ENCODE measurements at regions not wholly inside any gene's neighbourhood (a gene's known extent, or its start where the extent isn't known, plus 50 kb on each side); places are given as distances from the start of the nearest gene placed in this dataset.
"Not testable (repeated sequence)": the region's sequence is repeated elsewhere in the genome, so short reads cannot be mapped to it uniquely, and the experiment has no call there.

DNA sequence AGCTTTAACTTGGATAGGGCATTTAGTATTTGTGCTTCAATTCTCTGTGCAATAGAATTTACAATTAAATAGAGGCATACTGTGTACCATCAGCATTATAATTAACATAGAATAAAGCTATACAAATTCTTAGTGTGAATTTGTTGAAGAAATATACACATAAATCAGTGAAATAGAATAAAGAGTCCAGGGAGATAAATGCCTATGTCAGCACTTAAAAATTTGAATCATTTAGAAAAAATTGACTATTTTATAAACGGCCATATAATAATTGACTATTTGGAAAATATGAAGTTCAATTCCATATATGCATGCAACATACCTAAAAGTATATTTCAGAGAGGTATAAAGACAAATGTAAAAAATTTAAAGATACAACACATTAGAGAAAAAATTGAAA is 348.7 kb downstream of the NR4A2 start:
- intact Hi-C loops (cut with DNase I; ENCODE audit: low total_unique reads), result no loop called here
- WGBS, 2 donors, result 89 to 93% methylated on average over 1 of the region's 1 CpG

DNA sequence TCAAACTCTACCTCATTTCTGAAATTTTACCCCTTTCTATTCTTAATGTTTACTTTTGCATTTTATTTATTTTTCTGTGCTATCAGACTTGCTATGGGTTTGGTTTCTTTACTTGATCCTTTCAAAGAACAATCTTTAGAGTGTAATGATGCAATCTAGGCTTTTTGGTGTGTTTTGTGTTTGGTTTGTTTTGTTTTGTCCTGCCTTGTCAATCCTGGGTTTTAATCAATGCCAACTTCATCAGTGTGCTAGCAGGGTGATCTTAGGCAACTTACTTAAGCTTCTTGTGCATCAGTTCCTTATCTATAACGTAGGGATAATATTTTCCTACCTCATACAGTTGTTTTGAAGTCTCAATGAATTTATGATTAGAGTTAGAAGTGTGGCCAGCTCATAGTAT is 350.4 kb downstream of the NR4A2 start:
- Histone ChIP-seq H3K27ac (no peak overlapping the region), H3K4me1 (no peaks in the 10 kb centered on the region), H3K36me3 (ENCODE audit: low read depth, missing control alignments) (no peaks in the 10 kb centered on the region), H3K4me3 (no peak overlapping the region), H3K27me3 (no peaks in the 10 kb centered on the region), H3K9me3 (no peaks in the 10 kb centered on the region)
- intact Hi-C loops (cut with DNase I; ENCODE audit: low total_unique reads), result no loop called here
- TF ChIP-seq, protein P1, sequence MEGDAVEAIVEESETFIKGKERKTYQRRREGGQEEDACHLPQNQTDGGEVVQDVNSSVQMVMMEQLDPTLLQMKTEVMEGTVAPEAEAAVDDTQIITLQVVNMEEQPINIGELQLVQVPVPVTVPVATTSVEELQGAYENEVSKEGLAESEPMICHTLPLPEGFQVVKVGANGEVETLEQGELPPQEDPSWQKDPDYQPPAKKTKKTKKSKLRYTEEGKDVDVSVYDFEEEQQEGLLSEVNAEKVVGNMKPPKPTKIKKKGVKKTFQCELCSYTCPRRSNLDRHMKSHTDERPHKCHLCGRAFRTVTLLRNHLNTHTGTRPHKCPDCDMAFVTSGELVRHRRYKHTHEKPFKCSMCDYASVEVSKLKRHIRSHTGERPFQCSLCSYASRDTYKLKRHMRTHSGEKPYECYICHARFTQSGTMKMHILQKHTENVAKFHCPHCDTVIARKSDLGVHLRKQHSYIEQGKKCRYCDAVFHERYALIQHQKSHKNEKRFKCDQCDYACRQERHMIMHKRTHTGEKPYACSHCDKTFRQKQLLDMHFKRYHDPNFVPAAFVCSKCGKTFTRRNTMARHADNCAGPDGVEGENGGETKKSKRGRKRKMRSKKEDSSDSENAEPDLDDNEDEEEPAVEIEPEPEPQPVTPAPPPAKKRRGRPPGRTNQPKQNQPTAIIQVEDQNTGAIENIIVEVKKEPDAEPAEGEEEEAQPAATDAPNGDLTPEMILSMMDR (IDR thresholded peaks at IDR 0.05), result no peak
- no peak for TF ChIP-seq POLR2A (IDR thresholded peaks at IDR 0.05)
- 49 to 77% methylated on average over 1 of the region's 1 CpG for WGBS, 2 donors
- no peak for DNase-seq

More for the DNA sequence above, 348.7 kb downstream of the NR4A2 start:
- TF ChIP-seq, protein P1 (IDR thresholded peaks at IDR 0.05), result no peak
- no peak for TF ChIP-seq POLR2A (IDR thresholded peaks at IDR 0.05)
- no peak overlapping the region for H3K4me3 ChIP-seq
- H3K9me3 ChIP-seq, result no peaks in the 10 kb centered on the region
- H3K36me3 ChIP-seq (ENCODE audit: low read depth, missing control alignments), result no peaks in the 10 kb centered on the region
- no peak for DNase-seq
- no peaks in the 10 kb centered on the region for H3K4me1 ChIP-seq
- H3K27me3 ChIP-seq, result no peaks in the 10 kb centered on the region
- no peak overlapping the region for H3K27ac ChIP-seq

DNA sequence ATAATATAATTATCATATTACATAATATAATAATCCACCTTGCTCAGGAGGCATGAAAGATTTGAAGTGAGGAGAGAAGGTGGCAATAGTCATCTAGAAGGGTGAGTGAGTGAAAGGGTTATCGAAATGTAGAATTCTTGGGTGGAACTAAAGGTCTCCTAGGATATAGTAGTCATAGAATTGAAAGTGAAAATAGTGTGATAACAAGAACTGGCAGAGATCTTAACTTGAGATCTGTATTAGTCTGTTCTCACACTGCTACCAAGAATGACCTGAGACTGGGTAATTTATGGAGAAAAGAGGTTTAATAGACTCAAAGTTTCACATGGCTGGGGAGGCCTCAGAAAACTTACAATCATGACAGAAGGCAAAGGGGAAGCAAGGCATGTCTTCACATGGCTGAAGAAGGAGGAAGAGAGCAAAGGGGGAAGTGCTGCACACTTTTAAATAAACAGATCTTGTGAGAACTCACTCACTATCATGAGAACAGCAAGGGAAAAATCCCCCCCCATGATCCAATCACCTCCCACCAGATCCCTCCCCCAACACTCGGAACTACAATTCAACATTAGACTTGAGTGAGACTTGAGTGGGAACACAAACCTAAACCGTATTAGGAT is 351.5 kb downstream of the NR4A2 start:
- Histone ChIP-seq H3K4me1 (no peaks in the 10 kb centered on the region), H3K27ac (no peak overlapping the region), H3K36me3 (ENCODE audit: low read depth, missing control alignments) (no peaks in the 10 kb centered on the region), H3K27me3 (no peaks in the 10 kb centered on the region), H3K4me3 (no peak overlapping the region), H3K9me3 (no peaks in the 10 kb centered on the region)
- DNase-seq, result no peak
- TF ChIP-seq, protein P1 (IDR thresholded peaks at IDR 0.05), result no peak
- no peak for TF ChIP-seq POLR2A (IDR thresholded peaks at IDR 0.05)
- intact Hi-C loops (cut with DNase I; ENCODE audit: low total_unique reads), result no loop called here
- 87 to 91% methylated on average over 3 of the region's 3 CpGs for WGBS, 2 donors

DNA sequence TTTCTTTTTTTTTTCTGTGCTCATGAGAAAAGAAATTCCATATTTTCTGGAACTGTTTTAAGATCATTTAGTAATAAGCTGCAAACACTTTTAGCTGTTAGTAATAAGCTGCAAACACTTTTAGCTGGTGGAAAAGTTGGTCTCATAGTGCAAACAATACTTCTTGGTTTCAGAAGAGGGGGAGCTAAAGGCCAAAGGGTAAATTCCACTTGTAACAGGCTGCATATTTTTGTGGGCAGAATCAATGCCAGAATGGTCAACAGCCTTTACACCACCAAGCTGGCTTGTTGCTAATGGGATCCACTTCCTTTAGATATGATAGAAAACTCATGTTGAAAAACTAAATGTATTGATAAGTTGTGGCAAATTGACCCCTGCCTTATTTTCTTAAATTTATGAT is 356.8 kb downstream of the NR4A2 start:
- intact Hi-C loops (cut with DNase I; ENCODE audit: low total_unique reads), result no loop called here
- Histone ChIP-seq H3K4me3 (no peak overlapping the region), H3K9me3 (no peaks in the 10 kb centered on the region), H3K27ac (no peak overlapping the region), H3K4me1 (no peaks in the 10 kb centered on the region), H3K27me3 (no peaks in the 10 kb centered on the region), H3K36me3 (ENCODE audit: low read depth, missing control alignments) (no peaks in the 10 kb centered on the region)
- no peak for DNase-seq
- TF ChIP-seq POLR2A (IDR thresholded peaks at IDR 0.05), result no peak
- TF ChIP-seq, protein P1 (IDR thresholded peaks at IDR 0.05), result no peak

DNA sequence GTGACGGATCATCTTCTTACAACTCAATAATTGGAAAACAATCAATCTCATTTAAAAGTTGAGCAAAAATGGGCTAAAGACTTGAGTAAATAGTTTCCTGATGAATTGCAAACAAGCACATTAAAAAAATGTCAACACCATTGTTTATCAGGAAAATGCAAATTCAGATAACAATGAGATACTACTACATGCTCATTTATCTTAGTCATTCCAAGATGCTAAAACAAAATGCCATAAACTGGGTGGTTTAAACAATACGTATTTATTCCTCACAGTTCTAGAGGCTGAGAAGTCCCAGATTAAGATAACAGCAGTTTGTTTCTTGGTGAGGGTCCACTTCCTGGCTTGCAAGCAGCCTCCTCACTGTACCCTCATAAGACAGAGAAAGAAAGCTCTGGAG is 359.6 kb downstream of the NR4A2 start:
- intact Hi-C loops (cut with DNase I; ENCODE audit: low total_unique reads), result no loop called here
- H3K27me3 ChIP-seq, result no peaks in the 10 kb centered on the region
- no peak overlapping the region for H3K4me3 ChIP-seq
- TF ChIP-seq, protein P1 (IDR thresholded peaks at IDR 0.05), result no peak
- no peak for TF ChIP-seq POLR2A (IDR thresholded peaks at IDR 0.05)
- H3K9me3 ChIP-seq, result no peaks in the 10 kb centered on the region
- H3K4me1 ChIP-seq, result no peaks in the 10 kb centered on the region
- H3K36me3 ChIP-seq (ENCODE audit: low read depth, missing control alignments), result no peaks in the 10 kb centered on the region
- DNase-seq, result no peak
- 60 to 67% methylated on average over 2 of the region's 2 CpGs for WGBS, 2 donors
- H3K27ac ChIP-seq, result no peak overlapping the region

DNA sequence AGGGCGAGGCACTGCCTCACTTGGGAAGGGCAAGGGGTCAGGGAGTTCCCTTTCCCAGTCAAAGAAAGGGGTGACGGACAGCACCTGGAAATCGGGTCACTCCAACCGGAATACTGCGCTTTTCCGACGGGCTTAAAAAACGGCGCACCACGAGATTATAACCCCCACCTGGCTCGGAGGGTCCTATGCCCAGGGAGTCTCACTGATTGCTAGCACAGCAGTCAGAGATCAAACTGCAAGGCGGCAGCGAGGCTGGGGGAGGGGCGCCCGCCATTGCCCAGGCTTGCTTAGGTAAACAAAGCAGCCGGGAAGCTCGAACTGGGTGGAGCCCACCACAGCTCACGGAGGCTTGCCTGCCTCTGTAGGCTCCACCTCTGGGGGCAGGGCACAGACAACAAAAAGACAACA is 366.5 kb downstream of the NR4A2 start:
- H3K4me1 ChIP-seq; H3K27me3 ChIP-seq; H3K9me3 ChIP-seq; H3K4me3 ChIP-seq; H3K36me3 ChIP-seq (ENCODE audit: low read depth, missing control alignments); intact Hi-C loops (cut with DNase I; ENCODE audit: low total_unique reads); DNase-seq; H3K27ac ChIP-seq: not testable (repeated sequence)
- 82 to 87% methylated on average over 13 to 18 of the region's 18 CpGs for WGBS, 2 donors

All from testis (tissue), 2 donors.